ENCODE measurements at regions not wholly inside any gene's neighbourhood (a gene's known extent, or its start where the extent isn't known, plus 50 kb on each side); places are given as distances from the start of the nearest gene placed in this dataset.

DNA sequence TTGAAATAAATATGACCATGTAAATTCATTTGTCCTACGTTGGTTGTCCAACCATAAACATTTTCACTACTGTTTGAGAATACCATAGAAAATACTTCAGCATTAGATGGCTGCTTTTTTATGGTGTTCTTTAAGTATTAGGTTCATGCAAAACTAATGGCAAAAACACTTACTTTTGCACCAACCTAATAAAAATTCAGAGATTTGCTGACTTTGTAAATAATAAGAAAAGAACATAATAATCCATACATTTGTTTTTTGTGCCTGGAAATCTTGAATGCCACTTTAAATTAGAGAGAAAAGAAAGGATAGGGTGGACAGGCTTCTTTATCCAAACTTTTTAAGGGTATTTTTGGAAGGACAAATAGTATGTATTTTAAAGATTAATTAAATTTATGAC lies 719.7 kb upstream of the TYRP1 start:
- H3K27me3 ChIP-seq, result no peaks in the 10 kb centered on the region
- intact Hi-C loops (cut with DNase I), result no loop called here
- no peaks in the 10 kb centered on the region for H3K36me3 ChIP-seq
- DNase-seq, result no peak
- 75 to 85% (median 82%) methylated on average over 1 of the region's 1 CpG for WGBS, 4 donors
- TF ChIP-seq, protein P1, sequence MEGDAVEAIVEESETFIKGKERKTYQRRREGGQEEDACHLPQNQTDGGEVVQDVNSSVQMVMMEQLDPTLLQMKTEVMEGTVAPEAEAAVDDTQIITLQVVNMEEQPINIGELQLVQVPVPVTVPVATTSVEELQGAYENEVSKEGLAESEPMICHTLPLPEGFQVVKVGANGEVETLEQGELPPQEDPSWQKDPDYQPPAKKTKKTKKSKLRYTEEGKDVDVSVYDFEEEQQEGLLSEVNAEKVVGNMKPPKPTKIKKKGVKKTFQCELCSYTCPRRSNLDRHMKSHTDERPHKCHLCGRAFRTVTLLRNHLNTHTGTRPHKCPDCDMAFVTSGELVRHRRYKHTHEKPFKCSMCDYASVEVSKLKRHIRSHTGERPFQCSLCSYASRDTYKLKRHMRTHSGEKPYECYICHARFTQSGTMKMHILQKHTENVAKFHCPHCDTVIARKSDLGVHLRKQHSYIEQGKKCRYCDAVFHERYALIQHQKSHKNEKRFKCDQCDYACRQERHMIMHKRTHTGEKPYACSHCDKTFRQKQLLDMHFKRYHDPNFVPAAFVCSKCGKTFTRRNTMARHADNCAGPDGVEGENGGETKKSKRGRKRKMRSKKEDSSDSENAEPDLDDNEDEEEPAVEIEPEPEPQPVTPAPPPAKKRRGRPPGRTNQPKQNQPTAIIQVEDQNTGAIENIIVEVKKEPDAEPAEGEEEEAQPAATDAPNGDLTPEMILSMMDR (IDR thresholded peaks at IDR 0.05), result no peak
- no peak for TF ChIP-seq POLR2A (IDR thresholded peaks at IDR 0.05)
- ATAC-seq, result no peak
- no peaks in the 10 kb centered on the region for H3K4me1 ChIP-seq
- no peak overlapping the region for H3K4me3 ChIP-seq
- H3K27ac ChIP-seq, result no peak overlapping the region
- H3K9me3 ChIP-seq, result no peaks in the 10 kb centered on the region

DNA sequence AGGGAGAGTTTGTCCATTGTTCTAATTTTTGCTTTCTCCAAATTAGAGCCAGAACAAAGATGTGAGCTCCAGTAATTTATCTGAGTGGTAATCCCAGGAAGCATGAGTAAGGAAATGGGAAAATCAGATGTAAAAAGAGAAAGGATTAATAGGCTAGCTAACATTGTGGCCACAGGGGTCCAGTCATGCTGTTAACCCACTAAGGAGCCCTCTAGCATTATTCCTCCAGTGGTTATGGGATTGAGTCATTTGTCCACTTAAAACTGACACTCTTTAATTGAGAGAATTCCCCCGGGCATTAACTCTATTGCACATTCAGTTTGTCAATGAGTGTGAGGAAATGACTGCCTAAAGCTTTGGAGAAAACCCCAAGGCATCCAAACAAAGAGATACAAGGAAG lies 700.3 kb upstream of the TYRP1 start:
- H3K4me3 ChIP-seq, result no peak overlapping the region
- H3K27ac ChIP-seq, result no peak overlapping the region
- no peak for ATAC-seq
- no peaks in the 10 kb centered on the region for H3K36me3 ChIP-seq
- H3K27me3 ChIP-seq, result no peaks in the 10 kb centered on the region
- no peak for DNase-seq
- TF ChIP-seq, protein P1 (IDR thresholded peaks at IDR 0.05), result no peak
- TF ChIP-seq POLR2A (IDR thresholded peaks at IDR 0.05), result no peak
- intact Hi-C loops (cut with DNase I), result no loop called here
- WGBS, 4 donors, result 70 to 85% (median 75%) methylated on average over 1 of the region's 1 CpG
- peaks cover 0 to 3% (median 0%) of the 10 kb centered on the region in 12 donors for H3K9me3 ChIP-seq
- H3K4me1 ChIP-seq, result no peaks in the 10 kb centered on the region

DNA sequence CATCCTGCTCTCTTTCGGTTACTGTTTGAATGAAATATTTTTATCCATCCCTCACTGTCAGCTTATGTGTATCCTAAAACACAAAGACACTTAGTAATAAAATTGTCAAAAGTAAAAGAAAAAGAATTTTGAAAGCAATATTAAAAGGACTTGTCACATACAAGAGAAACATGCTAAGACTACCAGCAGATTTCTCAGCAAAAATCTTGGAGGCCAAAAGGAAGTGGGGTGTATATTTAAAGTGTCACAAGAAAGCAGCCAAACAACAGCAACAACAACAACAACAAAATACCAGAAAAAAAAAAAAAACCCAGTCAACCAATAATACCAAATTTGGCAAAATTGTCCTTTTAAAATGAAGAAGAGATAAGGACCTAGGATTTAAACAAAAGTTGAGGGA lies 678.7 kb upstream of the TYRP1 start:
- no peak overlapping the region for H3K27ac ChIP-seq
- peaks cover 0 to 74% (median 35%) of the 10 kb centered on the region in 12 donors for H3K9me3 ChIP-seq
- no peaks in the 10 kb centered on the region for H3K27me3 ChIP-seq
- 90 to 96% (median 92%) methylated on average over 1 of the region's 1 CpG for WGBS, 4 donors
- intact Hi-C loops (cut with DNase I), result no loop called here
- H3K4me1 ChIP-seq, result no peaks in the 10 kb centered on the region
- no peaks in the 10 kb centered on the region for H3K36me3 ChIP-seq
- no peak for ATAC-seq
- no peak for TF ChIP-seq POLR2A (IDR thresholded peaks at IDR 0.05)
- TF ChIP-seq, protein P1 (IDR thresholded peaks at IDR 0.05), result no peak
- H3K4me3 ChIP-seq, result no peak overlapping the region
- no peak for DNase-seq

DNA sequence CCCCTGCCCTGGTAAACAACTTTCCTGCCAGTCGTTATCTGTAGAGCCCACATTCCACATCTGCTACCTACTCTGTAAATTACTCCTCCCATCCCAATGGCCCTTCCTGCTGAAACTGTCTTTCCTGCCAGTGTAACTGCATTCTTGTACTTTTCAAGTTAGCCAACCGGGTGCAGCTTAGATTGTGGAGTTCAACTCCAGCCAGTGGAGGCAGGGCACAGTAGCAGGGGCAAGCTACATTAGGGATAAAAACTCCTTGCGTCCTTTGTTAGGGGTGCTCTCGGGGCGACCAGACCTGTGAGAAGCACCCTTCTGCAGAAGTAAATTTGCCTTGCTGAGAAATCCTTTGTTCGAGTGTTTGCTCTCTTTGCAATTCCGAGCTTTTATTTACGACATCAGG lies 639.0 kb upstream of the TYRP1 start:
- no peak for TF ChIP-seq POLR2A (IDR thresholded peaks at IDR 0.05)
- TF ChIP-seq, protein P1 (IDR thresholded peaks at IDR 0.05), result no peak
- 78 to 85% (median 83%) methylated on average over 8 of the region's 8 CpGs for WGBS, 4 donors
- DNase-seq, result no peak
- Histone ChIP-seq H3K4me1 (no peaks in the 10 kb centered on the region), H3K27ac (no peak overlapping the region), H3K4me3 (no peak overlapping the region), H3K36me3 (no peaks in the 10 kb centered on the region), H3K9me3 (peaks cover 0 to 37% (median 15%) of the 10 kb centered on the region in 12 donors), H3K27me3 (no peaks in the 10 kb centered on the region)
- no peak for ATAC-seq
- intact Hi-C loops (cut with DNase I), result no loop called here

Measured in heart left ventricle (tissue), 16 donors.